ENCODE measurements at regions not wholly inside any gene's neighbourhood (a gene's known extent, or its start where the extent isn't known, plus 50 kb on each side); places are given as distances from the start of the nearest gene placed in this dataset.

GRCh38 chr4:162392946-162393345, 229.1 kb upstream of the FSTL5 start:
- TF ChIP-seq EZH2 (IDR thresholded peaks at IDR 0.05) (no peak), POLR2AphosphoS5 (IDR thresholded peaks at IDR 0.05; ENCODE audit: borderline replicate concordance, low read depth, low read length) (no peak), FOXP2 (optimal IDR thresholded peaks at IDR 0.05; ENCODE audit: control extremely low read depth, extremely low read length, insufficient read depth) (no peak)

All from SK-N-MC (cell line).